K562 (cell line): ENCODE measurements at regions not wholly inside any gene's neighbourhood (a gene's known extent, or its start where the extent isn't known, plus 50 kb on each side); places are given as distances from the start of the nearest gene placed in this dataset.

Experiments used
- ADNP ChIP-seq: fragments of 200-800 bp; sonication (Bioruptor generic); IDR thresholded peaks from 2 replicates; pipeline ENCODE4 v1.6.1; 2016; ENCODE audit warnings: missing genetic modification characterization, missing compliant biosample characterization
- CBX5 ChIP-seq: IDR thresholded peaks from 2 replicates; pipeline ENCODE4 v1.6.1; 2014; ENCODE audit warnings: low read depth, borderline replicate concordance
- CGGBP1 ChIP-seq: fragments of 250-450 bp; sonication (Bioruptor Pico); IDR thresholded peaks from 2 replicates; pipeline ENCODE4 v1.9.0; 2021; ENCODE audit warnings: mild to moderate bottlenecking
- CHCHD3 ChIP-seq: fragments of 250-450 bp; sonication (Bioruptor Pico); IDR thresholded peaks from 2 replicates; pipeline ENCODE4 v2.1.2; 2022; ENCODE audit warnings: mild to moderate bottlenecking
- CREB1 ChIP-seq, 2 experiments: sonication (generic) in 1 of 2; formaldehyde crosslinking in 1 of 2; IDR thresholded peaks; 2 replicates each; pipeline versions ENCODE4 v1.6.1 to v1.8.0; 2012 to 2022; ENCODE audit warnings: inconsistent platforms in 1 of 2, mild to moderate bottlenecking in 1 of 2, missing genetic modification reagents in 1 of 2, moderate library complexity in 1 of 2
- E2F8 ChIP-seq: fragments of 450-650 bp; IDR thresholded peaks from 2 replicates; pipeline ENCODE4 v1.7.1; 2018; ENCODE audit warnings: mild to moderate bottlenecking, low read depth; ENCODE audit not compliant: partially characterized antibody
- GMEB1 ChIP-seq: fragments of 250-450 bp; sonication (Bioruptor Pico); IDR thresholded peaks from 2 replicates; pipeline ENCODE4 v1.4.0; 2020; ENCODE audit warnings: mild to moderate bottlenecking
- HBP1 ChIP-seq: fragments of 450-650 bp; formaldehyde crosslinking; IDR thresholded peaks from 2 replicates; pipeline ENCODE4 v1.4.0; 2022; ENCODE audit warnings: missing genetic modification characterization
- MBD2 ChIP-seq: sonication (generic); IDR thresholded peaks from 2 replicates; pipeline ENCODE4 v1.6.1; 2016; ENCODE audit warnings: low read depth, borderline replicate concordance
- MTA2 ChIP-seq: fragments of 450-650 bp; IDR thresholded peaks from 2 replicates; pipeline ENCODE4 v1.6.1; 2016; ENCODE audit warnings: low read depth
- NFE2L1 ChIP-seq: fragments of 450-650 bp; IDR thresholded peaks from 2 replicates; pipeline ENCODE4 v1.6.1; 2016; ENCODE audit warnings: missing genetic modification characterization, low read depth, mild to moderate bottlenecking, missing compliant biosample characterization, moderate library complexity, borderline replicate concordance
- PHTF2 ChIP-seq: fragments of 250-450 bp; sonication (Bioruptor Pico); IDR thresholded peaks from 2 replicates; pipeline ENCODE4 v1.5.0; 2021; ENCODE audit warnings: mild to moderate bottlenecking
- PRDM10 ChIP-seq: fragments of 450-650 bp; IDR thresholded peaks from 2 replicates; pipeline ENCODE4 v1.6.1; 2018; ENCODE audit not compliant: partially characterized antibody
- RBM14 ChIP-seq: fragments of 200-400 bp; formaldehyde crosslinking; IDR thresholded peaks from 2 replicates; pipeline ENCODE4 v1.6.1; 2018; ENCODE audit warnings: low read depth, mild to moderate bottlenecking, low read length, moderate library complexity, borderline replicate concordance; ENCODE audit not compliant: insufficient read depth
- SAFB2 ChIP-seq: fragments of 200-400 bp; formaldehyde crosslinking; IDR thresholded peaks from 2 replicates; pipeline ENCODE4 v1.6.1; 2018; ENCODE audit warnings: borderline replicate concordance, low read length, low read depth, moderate library complexity; ENCODE audit not compliant: severe bottlenecking
- SPI1 ChIP-seq: IDR thresholded peaks from 2 replicates; pipeline ENCODE4 v1.6.1; 2011; ENCODE audit warnings: low read depth, low read length, control low read depth, borderline replicate concordance
- SUPT5H ChIP-seq: fragments of 450-650 bp; IDR thresholded peaks from 2 replicates; pipeline ENCODE4 v1.6.1; 2016
- ZNF41 ChIP-seq: fragments of 250-450 bp; sonication (Bioruptor Pico); conservative IDR thresholded peaks from 2 replicates; pipeline ENCODE4 v1.4.0; 2020; ENCODE audit warnings: mild to moderate bottlenecking
- ZNF507 ChIP-seq: conservative IDR thresholded peaks from 2 replicates; pipeline ENCODE4 v1.6.1; 2017; ENCODE audit warnings: missing genetic modification characterization, missing compliant biosample characterization

- TF ChIP-seq GMEB1 (CRISPR knock-in tag) (no peak), ZNF507 (tag) (no peak), ZNF41 (no peak), RBM14 (no peak), HBP1 (CRISPR knock-in tag) (no peak), ADNP (tag) (peak; percentile 97), CBX5 (0 out of 2 replicates have a peak, but pooled peaks have one; percentile 31), NFE2L1 (tag) (no peak), PRDM10 (no peak), SAFB2 (no peak), CHCHD3 (CRISPR knock-in tag) (no peak), SPI1 (no peak), PHTF2 (no peak), MTA2 (peak; percentile 69; the same call in 1 of the 2 replicates), CGGBP1 (no peak), MBD2 (peak; percentile 83), CREB1 (IDR thresholded peaks at IDR 0.05) (peak; percentile 72), CREB1 (CRISPR knock-in tag; IDR thresholded peaks at IDR 0.05) (no peak; the same call in 1 of the 2 replicates), SUPT5H (no peak), E2F8 (no peak)
Observed at GRCh38 chr2:12106440-12107080, 360.1 kb downstream of the LPIN1 start (continued).
